Activated CD8-positive, alpha-beta memory T cell treated with anti-CD3 and anti-CD28 coated beads, Interleukin-2, amount 10 ng/mL, durations not matched to agents 7 days and 5 days (primary cell): ENCODE measurements at regions not wholly inside any gene's neighbourhood (a gene's known extent, or its start where the extent isn't known, plus 50 kb on each side); places are given as distances from the start of the nearest gene placed in this dataset.

Source experiments
- ATAC-seq: fragments of 150-1000 bp; cut with Tn5 transposase; one replicate; pipeline ENCODE4 v1.10.0; 2021; ENCODE audit warnings: moderate library complexity
- CTCF ChIA-PET: fragments of 350-600 bp; sonication (Branson Sonifier 250); formaldehyde crosslinking; loops from one replicate; lab custom pipeline; 2021; ENCODE audit warnings: antibody characterized with exemption; lab: Charles Lee
- DNase-seq: peaks from one replicate; pipeline ENCODE4 v3.0.0-alpha.2; 2020
- H3K27ac Mint-ChIP-seq: one replicate; pipeline ENCODE4 v1.8.0; 2021; ENCODE audit warnings: mild to moderate bottlenecking, mixed read lengths
- H3K27me3 Mint-ChIP-seq: one replicate; pipeline ENCODE4 v1.8.0; 2021; ENCODE audit warnings: mixed read lengths
- H3K36me3 Mint-ChIP-seq: one replicate; pipeline ENCODE4 v1.8.0; 2021; ENCODE audit warnings: mild to moderate bottlenecking, mixed read lengths
- H3K4me1 Mint-ChIP-seq: one replicate; pipeline ENCODE4 v1.8.0; 2021; ENCODE audit warnings: mixed read lengths
- H3K4me3 Mint-ChIP-seq: one replicate; pipeline ENCODE4 v1.8.0; 2021; ENCODE audit warnings: mild to moderate bottlenecking, moderate library complexity, mixed read lengths
- H3K9me3 Mint-ChIP-seq: one replicate; pipeline ENCODE4 v1.8.0; 2022; ENCODE audit warnings: low read depth, mixed read lengths

- no peaks in the 10 kb centered on the region for H3K27me3 Mint-ChIP-seq
- no peaks in the 10 kb centered on the region for H3K9me3 Mint-ChIP-seq
- DNase-seq (no peak), ATAC-seq (no peak)
- H3K4me1 Mint-ChIP-seq, result no peaks in the 10 kb centered on the region
- CTCF ChIA-PET, result no interaction called here
- no peak overlapping the region for H3K4me3 Mint-ChIP-seq
- no peaks in the 10 kb centered on the region for H3K36me3 Mint-ChIP-seq
- H3K27ac Mint-ChIP-seq, result no peak overlapping the region
Measured at GRCh38 chr16:76007645-76008044, 269.6 kb upstream of the CNTNAP4 start.

GRCh38 chr16:76023835-76024234, 253.4 kb upstream of the CNTNAP4 start:
- ATAC-seq, result no peak

GRCh38 chr16:76035689-76036088, 241.5 kb upstream of the CNTNAP4 start:
- H3K36me3 Mint-ChIP-seq, result no peaks in the 10 kb centered on the region
- DNase-seq, result no peak
- no peaks in the 10 kb centered on the region for H3K27me3 Mint-ChIP-seq
- no peak overlapping the region for H3K4me3 Mint-ChIP-seq
- H3K4me1 Mint-ChIP-seq, result no peaks in the 10 kb centered on the region
- CTCF ChIA-PET, result no interaction called here
- no peak for ATAC-seq
- H3K27ac Mint-ChIP-seq, result no peak overlapping the region
- peaks cover 9% of the 10 kb centered on the region for H3K9me3 Mint-ChIP-seq

More at GRCh38 chr16:76023835-76024234, 253.4 kb upstream of the CNTNAP4 start:
- DNase-seq, result no peak
- H3K27me3 Mint-ChIP-seq, result no peaks in the 10 kb centered on the region
- CTCF ChIA-PET, result no interaction called here
- H3K4me3 Mint-ChIP-seq, result no peak overlapping the region
- H3K9me3 Mint-ChIP-seq, result peaks cover 8% of the 10 kb centered on the region
- no peak overlapping the region for H3K27ac Mint-ChIP-seq
- no peaks in the 10 kb centered on the region for H3K4me1 Mint-ChIP-seq
- H3K36me3 Mint-ChIP-seq, result no peaks in the 10 kb centered on the region

- no peaks in the 10 kb centered on the region for H3K27me3 Mint-ChIP-seq
- ATAC-seq (no peak), DNase-seq (no peak)
- H3K9me3 Mint-ChIP-seq, result peaks cover 4% of the 10 kb centered on the region
- H3K27ac Mint-ChIP-seq, result no peak overlapping the region
- CTCF ChIA-PET, result no interaction called here
- no peaks in the 10 kb centered on the region for H3K36me3 Mint-ChIP-seq
- no peaks in the 10 kb centered on the region for H3K4me1 Mint-ChIP-seq
- H3K4me3 Mint-ChIP-seq, result no peak overlapping the region
Measured at GRCh38 chr16:76038097-76038496, 239.1 kb upstream of the CNTNAP4 start.

GRCh38 chr16:76052725-76053124, 224.5 kb upstream of the CNTNAP4 start:
- no peaks in the 10 kb centered on the region for H3K27me3 Mint-ChIP-seq
- no peak overlapping the region for H3K4me3 Mint-ChIP-seq
- H3K4me1 Mint-ChIP-seq, result no peaks in the 10 kb centered on the region
- CTCF ChIA-PET, result no interaction called here
- H3K27ac Mint-ChIP-seq, result no peak overlapping the region
- H3K9me3 Mint-ChIP-seq, result peaks cover 4% of the 10 kb centered on the region
- no peak for ATAC-seq
- DNase-seq, result no peak
- no peaks in the 10 kb centered on the region for H3K36me3 Mint-ChIP-seq

GRCh38 chr16:76059186-76059585, 218.0 kb upstream of the CNTNAP4 start:
- Mint-ChIP-seq H3K9me3 (peaks cover 2% of the 10 kb centered on the region), H3K36me3 (no peaks in the 10 kb centered on the region), H3K27ac (no peak overlapping the region), H3K4me1 (no peaks in the 10 kb centered on the region), H3K4me3 (no peak overlapping the region), H3K27me3 (no peaks in the 10 kb centered on the region)
- no peak for ATAC-seq
- no peak for DNase-seq
- CTCF ChIA-PET, result no interaction called here

GRCh38 chr16:76059701-76060100, 217.5 kb upstream of the CNTNAP4 start:
- H3K36me3 Mint-ChIP-seq, result no peaks in the 10 kb centered on the region
- H3K27ac Mint-ChIP-seq, result no peak overlapping the region
- H3K9me3 Mint-ChIP-seq, result peaks cover 2% of the 10 kb centered on the region
- ATAC-seq (no peak), DNase-seq (no peak)
- CTCF ChIA-PET, result no interaction called here
- H3K4me3 Mint-ChIP-seq, result no peak overlapping the region
- H3K4me1 Mint-ChIP-seq, result no peaks in the 10 kb centered on the region
- H3K27me3 Mint-ChIP-seq, result no peaks in the 10 kb centered on the region

GRCh38 chr16:76071690-76072089, 205.5 kb upstream of the CNTNAP4 start:
- Mint-ChIP-seq H3K27ac (no peak overlapping the region), H3K9me3 (peaks cover 6% of the 10 kb centered on the region), H3K4me1 (no peaks in the 10 kb centered on the region), H3K4me3 (no peak overlapping the region), H3K36me3 (no peaks in the 10 kb centered on the region), H3K27me3 (no peaks in the 10 kb centered on the region)
- CTCF ChIA-PET, result no interaction called here
- ATAC-seq, result no peak
- DNase-seq, result no peak

- H3K36me3 Mint-ChIP-seq, result no peaks in the 10 kb centered on the region
- DNase-seq (no peak), ATAC-seq (no peak)
- CTCF ChIA-PET, result no interaction called here
- H3K27ac Mint-ChIP-seq, result no peak overlapping the region
- no peaks in the 10 kb centered on the region for H3K9me3 Mint-ChIP-seq
- H3K4me3 Mint-ChIP-seq, result no peak overlapping the region
- H3K4me1 Mint-ChIP-seq, result no peaks in the 10 kb centered on the region
- no peaks in the 10 kb centered on the region for H3K27me3 Mint-ChIP-seq
Measured at GRCh38 chr16:76081967-76082366, 195.2 kb upstream of the CNTNAP4 start.

GRCh38 chr16:76106647-76107046, 170.6 kb upstream of the CNTNAP4 start:
- Mint-ChIP-seq H3K27me3 (no peaks in the 10 kb centered on the region), H3K4me3 (no peak overlapping the region), H3K9me3 (peaks cover 20% of the 10 kb centered on the region), H3K4me1 (no peaks in the 10 kb centered on the region), H3K36me3 (no peaks in the 10 kb centered on the region), H3K27ac (no peak overlapping the region)
- CTCF ChIA-PET, result no interaction called here
- DNase-seq (no peak), ATAC-seq (no peak)

GRCh38 chr16:76108460-76108859, 168.7 kb upstream of the CNTNAP4 start:
- no peak overlapping the region for H3K27ac Mint-ChIP-seq
- DNase-seq, result no peak
- H3K9me3 Mint-ChIP-seq, result peaks cover 15% of the 10 kb centered on the region
- CTCF ChIA-PET, result no interaction called here
- no peaks in the 10 kb centered on the region for H3K27me3 Mint-ChIP-seq
- H3K36me3 Mint-ChIP-seq, result no peaks in the 10 kb centered on the region
- no peak overlapping the region for H3K4me3 Mint-ChIP-seq
- H3K4me1 Mint-ChIP-seq, result no peaks in the 10 kb centered on the region
- no peak for ATAC-seq

GRCh38 chr16:76114681-76115080, 162.5 kb upstream of the CNTNAP4 start:
- Mint-ChIP-seq H3K4me3 (no peak overlapping the region), H3K27ac (no peak overlapping the region), H3K4me1 (no peaks in the 10 kb centered on the region), H3K27me3 (no peaks in the 10 kb centered on the region), H3K9me3 (peaks cover 6% of the 10 kb centered on the region), H3K36me3 (no peaks in the 10 kb centered on the region)
- ATAC-seq, result no peak
- CTCF ChIA-PET, result no interaction called here
- no peak for DNase-seq

- CTCF ChIA-PET, result no interaction called here
Measured at GRCh38 chr16:76118344-76118743, 158.9 kb upstream of the CNTNAP4 start.

GRCh38 chr16:76121636-76122035, 155.6 kb upstream of the CNTNAP4 start:
- DNase-seq (no peak), ATAC-seq (no peak)
- H3K9me3 Mint-ChIP-seq, result peaks cover 3% of the 10 kb centered on the region
- H3K36me3 Mint-ChIP-seq, result no peaks in the 10 kb centered on the region
- CTCF ChIA-PET, result no interaction called here
- H3K27ac Mint-ChIP-seq, result no peak overlapping the region
- no peak overlapping the region for H3K4me3 Mint-ChIP-seq
- H3K4me1 Mint-ChIP-seq, result no peaks in the 10 kb centered on the region
- no peaks in the 10 kb centered on the region for H3K27me3 Mint-ChIP-seq

More at GRCh38 chr16:76118344-76118743, 158.9 kb upstream of the CNTNAP4 start:
- Mint-ChIP-seq H3K27me3 (no peaks in the 10 kb centered on the region), H3K36me3 (no peaks in the 10 kb centered on the region), H3K9me3 (peaks cover 3% of the 10 kb centered on the region), H3K4me1 (no peaks in the 10 kb centered on the region), H3K27ac (no peak overlapping the region), H3K4me3 (no peak overlapping the region)
- DNase-seq (no peak), ATAC-seq (no peak)

GRCh38 chr16:76123966-76124365, 153.2 kb upstream of the CNTNAP4 start:
- DNase-seq (no peak), ATAC-seq (no peak)
- Mint-ChIP-seq H3K4me3 (no peak overlapping the region), H3K9me3 (peaks cover 3% of the 10 kb centered on the region), H3K36me3 (no peaks in the 10 kb centered on the region), H3K4me1 (no peaks in the 10 kb centered on the region), H3K27ac (no peak overlapping the region), H3K27me3 (no peaks in the 10 kb centered on the region)
- CTCF ChIA-PET, result no interaction called here
